ENCODE measurements at regions not wholly inside any gene's neighbourhood (a gene's known extent, or its start where the extent isn't known, plus 50 kb on each side); places are given as distances from the start of the nearest gene placed in this dataset.

- Histone ChIP-seq H2AFZ (ENCODE audit: low read depth, low read length) (no peak overlapping the region), H3K9me3 (replicated peaks; ENCODE audit: control insufficient read depth, insufficient read depth, low read depth, low read length) (no peaks in the 10 kb centered on the region; the same call in 1 of the 2 replicates), H3K27me3 (ENCODE audit: control insufficient read depth in 2 of 2, insufficient read depth in 2 of 2, low read length in 2 of 2) (no peaks in the 10 kb centered on the region), H3K36me3 (ENCODE audit: control insufficient read depth, insufficient read depth, low read length) (no peaks in the 10 kb centered on the region), H3K9ac (ENCODE audit: insufficient read depth in 1 of 2, low read depth in 2 of 2, low read length in 2 of 2) (no peak overlapping the region), H3K27ac (ENCODE audit: extremely low read depth, low read depth, low read length) (no peak overlapping the region), H3K4me1 (replicated peaks in 1 of 2; ENCODE audit: control insufficient read depth in 2 of 2, insufficient read depth in 2 of 2, low read length in 2 of 2) (no peaks in the 10 kb centered on the region), H3K79me2 (ENCODE audit: control insufficient read depth, insufficient read depth, low read length) (no peaks in the 10 kb centered on the region), H4K20me1 (replicated peaks; ENCODE audit: control insufficient read depth, insufficient read depth, low read length) (no peaks in the 10 kb centered on the region), H3K4me2 (ENCODE audit: insufficient read depth, low read length) (no peak overlapping the region), H3K9me1 (ENCODE audit: control insufficient read depth, insufficient read depth, low read length) (no peaks in the 10 kb centered on the region), H3K4me3 (no peak overlapping the region)
- BruUV-seq (replicated peaks): no TSS peak
- ChIA-PET CTCF (ENCODE audit: low intra/inter-chr PET ratio) (no interaction called here), POLR2A (no interaction called here)
- FAIRE-seq (no peak), ATAC-seq (no peak), DNase-seq (ENCODE audit: extremely low read depth in 1 of 4, low spot score in 3 of 4) (no peak)
- intact Hi-C loops (cut with micrococcal nuclease) (no loop called here), in situ Hi-C loops (cut with MboI) (no loop called here)
- WGBS (ENCODE audit: insufficient coverage, low coverage, missing lambda C conversion rate): 0% methylated on average over 2 of the region's 2 CpGs
- TF ChIP-seq HOMEZ (CRISPR knock-in tag; IDR thresholded peaks at IDR 0.05) (no peak), ESRRB (CRISPR knock-in tag; IDR thresholded peaks at IDR 0.05; ENCODE audit: borderline replicate concordance) (no peak), MYC (IDR thresholded peaks at IDR 0.05; ENCODE audit: low read depth, low read length) (no peak), MYC (CRISPR knock-in tag; IDR thresholded peaks at IDR 0.05; ENCODE audit: borderline replicate concordance, low read depth) (no peak), TGIF2 (CRISPR knock-in tag; IDR thresholded peaks at IDR 0.05) (no peak)
Observed at GRCh38 chr3:1533763-1534162, 440.9 kb downstream of the CNTN6 start.

GRCh38 chr3:1534252-1534651 lies 441.4 kb downstream of the CNTN6 start:
- BruUV-seq (replicated peaks): no TSS peak
- CTCF ChIA-PET (ENCODE audit: low intra/inter-chr PET ratio): no interaction called here
- H3K9ac ChIP-seq (ENCODE audit: insufficient read depth in 1 of 2, low read depth in 2 of 2, low read length in 2 of 2): no peak overlapping the region
- no peak for TF ChIP-seq ZNF764 (CRISPR knock-in tag; IDR thresholded peaks at IDR 0.05; ENCODE audit: low read depth)
- TF ChIP-seq RNF2 (IDR thresholded peaks at IDR 0.05): no peak
- no peak for TF ChIP-seq MXD1 (CRISPR knock-in tag; IDR thresholded peaks at IDR 0.05; ENCODE audit: borderline replicate concordance, poor library complexity, severe bottlenecking)
- peak; percentile 38; the same call in 1 of the 2 replicates for TF ChIP-seq ZNF316 (IDR thresholded peaks at IDR 0.05)
- no peak for TF ChIP-seq SRSF9 (IDR thresholded peaks at IDR 0.05; ENCODE audit: borderline replicate concordance, low read depth, low read length)
- 0 out of 2 replicates have a peak, but pooled peaks have one; percentile 7 for TF ChIP-seq MAFK (IDR thresholded peaks at IDR 0.05; ENCODE audit: low read length)
- no peak for TF ChIP-seq ZNF124 (CRISPR knock-in tag; IDR thresholded peaks at IDR 0.05)
- TF ChIP-seq E2F5 (CRISPR knock-in tag; IDR thresholded peaks at IDR 0.05): no peak
- no peak for TF ChIP-seq CHCHD3 (CRISPR knock-in tag; IDR thresholded peaks at IDR 0.05)
- no peak for TF ChIP-seq SIN3A (IDR thresholded peaks at IDR 0.05; ENCODE audit: borderline replicate concordance in 2 of 2, control insufficient read depth in 1 of 2, low read depth in 2 of 2, low read length in 2 of 2)
- no peak for TF ChIP-seq CAMTA2 (CRISPR knock-in tag; conservative IDR thresholded peaks at IDR 0.05)

More at GRCh38 chr3:1534252-1534651, 441.4 kb downstream of the CNTN6 start:
- Histone ChIP-seq H3K4me3 (no peak overlapping the region), H4K20me1 (replicated peaks; ENCODE audit: control insufficient read depth, insufficient read depth, low read length) (no peaks in the 10 kb centered on the region), H3K9me1 (ENCODE audit: control insufficient read depth, insufficient read depth, low read length) (no peaks in the 10 kb centered on the region), H3K79me2 (ENCODE audit: control insufficient read depth, insufficient read depth, low read length) (no peaks in the 10 kb centered on the region), H3K27ac (ENCODE audit: extremely low read depth, low read depth, low read length) (no peak overlapping the region), H3K4me1 (replicated peaks in 1 of 2; ENCODE audit: control insufficient read depth in 2 of 2, insufficient read depth in 2 of 2, low read length in 2 of 2) (no peaks in the 10 kb centered on the region), H3K4me2 (ENCODE audit: insufficient read depth, low read length) (no peak overlapping the region), H3K9me3 (replicated peaks; ENCODE audit: control insufficient read depth, insufficient read depth, low read depth, low read length) (no peaks in the 10 kb centered on the region; the same call in 1 of the 2 replicates), H3K27me3 (ENCODE audit: control insufficient read depth in 2 of 2, insufficient read depth in 2 of 2, low read length in 2 of 2) (no peaks in the 10 kb centered on the region), H2AFZ (ENCODE audit: low read depth, low read length) (no peak overlapping the region), H3K36me3 (ENCODE audit: control insufficient read depth, insufficient read depth, low read length) (no peaks in the 10 kb centered on the region)
- ATAC-seq: no peak
- DNase-seq (ENCODE audit: extremely low read depth in 1 of 4, low spot score in 3 of 4): no peak
- in situ Hi-C loops (cut with MboI) (no loop called here), intact Hi-C loops (cut with micrococcal nuclease) (no loop called here)
- WGBS (ENCODE audit: insufficient coverage, low coverage, missing lambda C conversion rate): 2% methylated on average over 3 of the region's 3 CpGs
- FAIRE-seq: no peak
- POLR2A ChIA-PET: no interaction called here
